K562 (cell line): ENCODE measurements at regions not wholly inside any gene's neighbourhood (a gene's known extent, or its start where the extent isn't known, plus 50 kb on each side); places are given as distances from the start of the nearest gene placed in this dataset.

Source experiments
- CBX5 ChIP-seq: IDR thresholded peaks from 2 replicates; pipeline ENCODE4 v1.6.1; 2014; ENCODE audit warnings: low read depth, borderline replicate concordance
- MAZ ChIP-seq, 2 experiments: fragments of 450-650 bp in 1 of 2; sonication (generic) in 1 of 2; formaldehyde crosslinking; IDR thresholded peaks in 1 of 2; conservative IDR thresholded peaks in 1 of 2; 2 replicates each; pipeline versions ENCODE4 v1.4.0 to v1.5.0; 2020; ENCODE audit warnings: mild to moderate bottlenecking in 1 of 2, missing genetic modification reagents in 1 of 2
- MGA ChIP-seq: fragments of 450-650 bp; IDR thresholded peaks from 2 replicates; pipeline ENCODE4 v1.6.1; 2016; ENCODE audit warnings: mild to moderate bottlenecking, moderate library complexity
- SRSF9 ChIP-seq: fragments of 200-400 bp; formaldehyde crosslinking; IDR thresholded peaks from 2 replicates; pipeline ENCODE4 v1.6.1; 2017; ENCODE audit warnings: low read depth, low read length, borderline replicate concordance
- ZBED1 ChIP-seq: IDR thresholded peaks from 2 replicates; pipeline ENCODE4 v1.6.1; 2014
- ZFP36 ChIP-seq: fragments of 150-350 bp; IDR thresholded peaks from 2 replicates; pipeline ENCODE4 v1.6.1; 2018; ENCODE audit warnings: low read length, low read depth; ENCODE audit not compliant: partially characterized antibody
- ZNF696 ChIP-seq: fragments of 250-450 bp; sonication (Bioruptor Pico); conservative IDR thresholded peaks from 2 replicates; pipeline ENCODE4 v1.4.0; 2020; ENCODE audit warnings: mild to moderate bottlenecking, moderate library complexity
- TF ChIP-seq, protein P1 (sequence below): fragments of 450-650 bp; IDR thresholded peaks from 2 replicates; pipeline ENCODE4 v1.6.1; 2016; ENCODE audit warnings: missing biosample characterization, missing genetic modification characterization
- TF ChIP-seq, protein P2 (sequence below): fragments of 450-650 bp; IDR thresholded peaks from 2 replicates; pipeline ENCODE4 v1.6.1; 2017; ENCODE audit warnings: antibody characterized with exemption, mild to moderate bottlenecking
- TF ChIP-seq, protein P3 (sequence below): sonication (generic); formaldehyde crosslinking; IDR thresholded peaks from 2 replicates; pipeline ENCODE4 v1.8.1; 2022; ENCODE audit warnings: missing genetic modification reagents

DNA sequence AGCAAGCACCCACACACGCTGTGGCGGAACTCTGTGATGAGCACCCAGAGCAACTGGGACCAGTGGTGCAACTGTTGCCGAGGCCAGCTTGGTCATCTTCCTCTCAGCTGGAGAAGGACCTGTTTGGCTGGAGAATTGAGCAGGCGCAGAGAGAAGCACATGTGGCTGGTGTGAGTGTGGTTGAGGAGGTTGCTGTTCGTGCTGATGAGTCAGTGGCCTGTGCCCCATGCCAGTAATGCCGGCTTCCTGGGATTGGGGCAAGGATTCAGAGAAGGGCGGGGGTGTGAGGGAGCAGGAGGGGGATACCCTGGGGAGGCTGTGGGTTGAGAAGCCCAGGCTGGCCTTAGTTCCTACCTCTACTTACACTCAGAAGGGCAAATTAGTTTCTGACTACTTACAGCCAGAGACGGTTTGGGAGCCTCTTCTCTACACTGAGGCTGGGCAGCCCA, 57.5 kb upstream of the EPS8L3 start (continued):
- TF ChIP-seq, protein P1, sequence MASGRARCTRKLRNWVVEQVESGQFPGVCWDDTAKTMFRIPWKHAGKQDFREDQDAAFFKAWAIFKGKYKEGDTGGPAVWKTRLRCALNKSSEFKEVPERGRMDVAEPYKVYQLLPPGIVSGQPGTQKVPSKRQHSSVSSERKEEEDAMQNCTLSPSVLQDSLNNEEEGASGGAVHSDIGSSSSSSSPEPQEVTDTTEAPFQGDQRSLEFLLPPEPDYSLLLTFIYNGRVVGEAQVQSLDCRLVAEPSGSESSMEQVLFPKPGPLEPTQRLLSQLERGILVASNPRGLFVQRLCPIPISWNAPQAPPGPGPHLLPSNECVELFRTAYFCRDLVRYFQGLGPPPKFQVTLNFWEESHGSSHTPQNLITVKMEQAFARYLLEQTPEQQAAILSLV (tag), result no peak
- TF ChIP-seq SRSF9 (no peak), MGA (peak; percentile 52; the same call in 1 of the 2 replicates), CBX5 (0 out of 2 replicates have a peak, but pooled peaks have one; percentile 2), MAZ (CRISPR knock-in tag; conservative IDR thresholded peaks at IDR 0.05 in 1 of 2, IDR thresholded peaks at IDR 0.05 in 1 of 2) (0 out of 4 replicates have a peak, but pooled peaks of 1 of the 2 experiments have one; percentile 0), ZNF696 (CRISPR knock-in tag) (no peak), ZFP36 (no peak), ZBED1 (no peak)
- TF ChIP-seq, protein P2, sequence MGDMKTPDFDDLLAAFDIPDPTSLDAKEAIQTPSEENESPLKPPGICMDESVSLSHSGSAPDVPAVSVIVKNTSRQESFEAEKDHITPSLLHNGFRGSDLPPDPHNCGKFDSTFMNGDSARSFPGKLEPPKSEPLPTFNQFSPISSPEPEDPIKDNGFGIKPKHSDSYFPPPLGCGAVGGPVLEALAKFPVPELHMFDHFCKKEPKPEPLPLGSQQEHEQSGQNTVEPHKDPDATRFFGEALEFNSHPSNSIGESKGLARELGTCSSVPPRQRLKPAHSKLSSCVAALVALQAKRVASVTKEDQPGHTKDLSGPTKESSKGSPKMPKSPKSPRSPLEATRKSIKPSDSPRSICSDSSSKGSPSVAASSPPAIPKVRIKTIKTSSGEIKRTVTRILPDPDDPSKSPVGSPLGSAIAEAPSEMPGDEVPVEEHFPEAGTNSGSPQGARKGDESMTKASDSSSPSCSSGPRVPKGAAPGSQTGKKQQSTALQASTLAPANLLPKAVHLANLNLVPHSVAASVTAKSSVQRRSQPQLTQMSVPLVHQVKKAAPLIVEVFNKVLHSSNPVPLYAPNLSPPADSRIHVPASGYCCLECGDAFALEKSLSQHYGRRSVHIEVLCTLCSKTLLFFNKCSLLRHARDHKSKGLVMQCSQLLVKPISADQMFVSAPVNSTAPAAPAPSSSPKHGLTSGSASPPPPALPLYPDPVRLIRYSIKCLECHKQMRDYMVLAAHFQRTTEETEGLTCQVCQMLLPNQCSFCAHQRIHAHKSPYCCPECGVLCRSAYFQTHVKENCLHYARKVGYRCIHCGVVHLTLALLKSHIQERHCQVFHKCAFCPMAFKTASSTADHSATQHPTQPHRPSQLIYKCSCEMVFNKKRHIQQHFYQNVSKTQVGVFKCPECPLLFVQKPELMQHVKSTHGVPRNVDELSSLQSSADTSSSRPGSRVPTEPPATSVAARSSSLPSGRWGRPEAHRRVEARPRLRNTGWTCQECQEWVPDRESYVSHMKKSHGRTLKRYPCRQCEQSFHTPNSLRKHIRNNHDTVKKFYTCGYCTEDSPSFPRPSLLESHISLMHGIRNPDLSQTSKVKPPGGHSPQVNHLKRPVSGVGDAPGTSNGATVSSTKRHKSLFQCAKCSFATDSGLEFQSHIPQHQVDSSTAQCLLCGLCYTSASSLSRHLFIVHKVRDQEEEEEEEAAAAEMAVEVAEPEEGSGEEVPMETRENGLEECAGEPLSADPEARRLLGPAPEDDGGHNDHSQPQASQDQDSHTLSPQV, result peak; percentile 9; the same call in 1 of the 2 replicates
- TF ChIP-seq, protein P3, sequence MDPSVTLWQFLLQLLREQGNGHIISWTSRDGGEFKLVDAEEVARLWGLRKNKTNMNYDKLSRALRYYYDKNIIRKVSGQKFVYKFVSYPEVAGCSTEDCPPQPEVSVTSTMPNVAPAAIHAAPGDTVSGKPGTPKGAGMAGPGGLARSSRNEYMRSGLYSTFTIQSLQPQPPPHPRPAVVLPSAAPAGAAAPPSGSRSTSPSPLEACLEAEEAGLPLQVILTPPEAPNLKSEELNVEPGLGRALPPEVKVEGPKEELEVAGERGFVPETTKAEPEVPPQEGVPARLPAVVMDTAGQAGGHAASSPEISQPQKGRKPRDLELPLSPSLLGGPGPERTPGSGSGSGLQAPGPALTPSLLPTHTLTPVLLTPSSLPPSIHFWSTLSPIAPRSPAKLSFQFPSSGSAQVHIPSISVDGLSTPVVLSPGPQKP (CRISPR knock-in tag), result no peak
